ENCODE measurements at regions not wholly inside any gene's neighbourhood (a gene's known extent, or its start where the extent isn't known, plus 50 kb on each side); places are given as distances from the start of the nearest gene placed in this dataset.

DNA sequence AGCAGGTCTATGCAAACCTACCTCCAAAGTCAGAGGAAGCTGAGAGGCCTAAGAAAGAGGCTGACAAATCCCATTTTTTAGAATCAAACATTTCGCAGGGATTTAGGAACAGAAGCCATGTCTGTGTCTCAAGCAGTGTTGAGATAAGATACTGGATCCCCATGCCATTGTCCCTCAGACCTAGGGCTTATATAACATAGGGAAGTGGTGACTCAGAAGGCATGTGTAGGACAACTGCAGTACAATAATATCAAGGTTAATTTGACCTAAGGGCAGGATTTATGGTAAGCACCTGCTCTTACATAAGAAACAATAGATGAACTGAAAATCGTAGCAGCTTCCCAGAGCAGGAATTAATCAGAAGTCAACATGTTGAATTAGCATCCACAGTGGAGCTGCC lies 459.4 kb downstream of the ANXA1 start:
- no peak for DNase-seq (ENCODE audit: low read depth, low spot score)
- Histone ChIP-seq H3K36me3 (ENCODE audit: control insufficient read depth in 2 of 2, extremely low read depth in 1 of 2, insufficient read depth in 2 of 2, low read length in 2 of 2) (no peaks in the 10 kb centered on the region), H3K9me1 (replicated peaks; ENCODE audit: control insufficient read depth, extremely low read depth, insufficient read depth, low read length) (no peaks in the 10 kb centered on the region), H3K4me3 (replicated peaks in 1 of 3; ENCODE audit: insufficient read depth in 1 of 3, low read depth in 1 of 3, low read length in 3 of 3) (no peak overlapping the region), H3K79me2 (ENCODE audit: control insufficient read depth, insufficient read depth, low read length) (no peaks in the 10 kb centered on the region), H2AFZ (ENCODE audit: low read depth, low read length) (no peak overlapping the region), H3K9me3 (replicated peaks; ENCODE audit: control insufficient read depth, insufficient read depth, low read length) (no peaks in the 10 kb centered on the region), H3K4me1 (ENCODE audit: control insufficient read depth, extremely low read depth, insufficient read depth, low read length) (no peaks in the 10 kb centered on the region), H3K27me3 (ENCODE audit: control insufficient read depth in 2 of 2, insufficient read depth in 2 of 2, low read length in 2 of 2) (no peaks in the 10 kb centered on the region), H4K20me1 (replicated peaks; ENCODE audit: control insufficient read depth, extremely low read depth, insufficient read depth, low read length) (no peaks in the 10 kb centered on the region), H3K9ac (replicated peaks; ENCODE audit: extremely low read depth, insufficient read depth, low read length) (no peak overlapping the region), H3K27ac (ENCODE audit: insufficient read depth, low read depth, low read length) (no peak overlapping the region), H3K4me2 (ENCODE audit: insufficient read depth, low read length) (no peak overlapping the region)
- TF ChIP-seq POLR2A (IDR thresholded peaks at IDR 0.05; ENCODE audit: low read depth, low read length) (no peak), JUN (IDR thresholded peaks at IDR 0.05; ENCODE audit: borderline replicate concordance, insufficient read depth, insufficient read length, low read depth) (no peak), FOS (IDR thresholded peaks at IDR 0.05; ENCODE audit: borderline replicate concordance, insufficient read depth, low read length) (no peak), POLR2AphosphoS5 (IDR thresholded peaks at IDR 0.05; ENCODE audit: insufficient read depth, low read depth, low read length) (no peak), GATA2 (IDR thresholded peaks at IDR 0.05; ENCODE audit: insufficient read depth, insufficient read length, low read depth, low read length) (no peak), MYC (IDR thresholded peaks at IDR 0.05; ENCODE audit: low read depth, low read length) (no peak), EZH2 (IDR thresholded peaks at IDR 0.05; ENCODE audit: borderline replicate concordance, low read depth, low read length, severe bottlenecking) (no peak)
- TF ChIP-seq, protein P1, sequence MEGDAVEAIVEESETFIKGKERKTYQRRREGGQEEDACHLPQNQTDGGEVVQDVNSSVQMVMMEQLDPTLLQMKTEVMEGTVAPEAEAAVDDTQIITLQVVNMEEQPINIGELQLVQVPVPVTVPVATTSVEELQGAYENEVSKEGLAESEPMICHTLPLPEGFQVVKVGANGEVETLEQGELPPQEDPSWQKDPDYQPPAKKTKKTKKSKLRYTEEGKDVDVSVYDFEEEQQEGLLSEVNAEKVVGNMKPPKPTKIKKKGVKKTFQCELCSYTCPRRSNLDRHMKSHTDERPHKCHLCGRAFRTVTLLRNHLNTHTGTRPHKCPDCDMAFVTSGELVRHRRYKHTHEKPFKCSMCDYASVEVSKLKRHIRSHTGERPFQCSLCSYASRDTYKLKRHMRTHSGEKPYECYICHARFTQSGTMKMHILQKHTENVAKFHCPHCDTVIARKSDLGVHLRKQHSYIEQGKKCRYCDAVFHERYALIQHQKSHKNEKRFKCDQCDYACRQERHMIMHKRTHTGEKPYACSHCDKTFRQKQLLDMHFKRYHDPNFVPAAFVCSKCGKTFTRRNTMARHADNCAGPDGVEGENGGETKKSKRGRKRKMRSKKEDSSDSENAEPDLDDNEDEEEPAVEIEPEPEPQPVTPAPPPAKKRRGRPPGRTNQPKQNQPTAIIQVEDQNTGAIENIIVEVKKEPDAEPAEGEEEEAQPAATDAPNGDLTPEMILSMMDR (IDR thresholded peaks at IDR 0.05; ENCODE audit: extremely low read depth in 1 of 2, insufficient read depth in 1 of 2, low read depth in 1 of 2, low read length in 2 of 2): no peak
- TF ChIP-seq, protein P2, sequence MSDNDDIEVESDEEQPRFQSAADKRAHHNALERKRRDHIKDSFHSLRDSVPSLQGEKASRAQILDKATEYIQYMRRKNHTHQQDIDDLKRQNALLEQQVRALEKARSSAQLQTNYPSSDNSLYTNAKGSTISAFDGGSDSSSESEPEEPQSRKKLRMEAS (IDR thresholded peaks at IDR 0.05; ENCODE audit: insufficient read depth, insufficient read length): no peak
- no TSS peak for BruUV-seq (replicated peaks)
- dilution Hi-C loops (cut with MboI; ENCODE audit: extremely low pct_ligation_motif_present, low sequenced_read_pairs) (no loop called here), intact Hi-C loops (cut with micrococcal nuclease) (no loop called here)
- no peak for FAIRE-seq
- ChIA-PET POLR2A (no interaction called here), CTCF (no interaction called here)

Measured in endothelial cell of umbilical vein (primary cell).